CD4-positive, alpha-beta T cell treated with Interleukin-1 beta for 1 hour (primary cell): ENCODE measurements at regions not wholly inside any gene's neighbourhood (a gene's known extent, or its start where the extent isn't known, plus 50 kb on each side); places are given as distances from the start of the nearest gene placed in this dataset.

Source experiments
- DNase-seq, 2 donors: peaks; one replicate each; pipeline ENCODE4 v3.0.0-alpha.2; 2020 to 2022

- DNase-seq = no peak
These were observed 81.0 kb downstream of the QPCT start for GRCh38 chr2:37425408-37425807.

GRCh38 chr2:37427241-37427640 lies 82.8 kb downstream of the QPCT start:
- no peak for DNase-seq

GRCh38 chr2:37436323-37436722 lies 91.9 kb downstream of the QPCT start:
- no peak for DNase-seq

GRCh38 chr2:37439131-37439642 lies 94.8 kb downstream of the QPCT start:
- DNase-seq = no peak

- no peak for DNase-seq
These were observed 96.6 kb downstream of the QPCT start for GRCh38 chr2:37441055-37441454.

GRCh38 chr2:37443082-37443481 lies 98.7 kb downstream of the QPCT start:
- no peak for DNase-seq

- DNase-seq = no peak
These were observed 103.0 kb downstream of the QPCT start for GRCh38 chr2:37447446-37447845.

- DNase-seq = no peak
These were observed 104.1 kb downstream of the QPCT start for GRCh38 chr2:37448342-37449120.

GRCh38 chr2:37449761-37450296 lies 105.4 kb downstream of the QPCT start:
- DNase-seq = no peak

- peak in 1 of 2 donors; percentile 25 for DNase-seq
These were observed 108.6 kb downstream of the QPCT start for GRCh38 chr2:37453027-37453426.

GRCh38 chr2:37454851-37455762 lies 110.7 kb downstream of the QPCT start:
- DNase-seq = no peak

- DNase-seq = peak; percentile 18 to 54
These were observed 112.0 kb downstream of the QPCT start for GRCh38 chr2:37456479-37456878.

GRCh38 chr2:37457401-37457901 lies 113.0 kb downstream of the QPCT start:
- DNase-seq = no peak

GRCh38 chr2:37458133-37458532 lies 113.7 kb downstream of the QPCT start:
- DNase-seq = no peak

GRCh38 chr2:37459095-37459981 lies 114.9 kb downstream of the QPCT start:
- DNase-seq = peak in 1 of 2 donors; percentile 4

GRCh38 chr2:37460896-37461229 lies 116.4 kb downstream of the QPCT start:
- no peak for DNase-seq

GRCh38 chr2:37464067-37464466 lies 119.6 kb downstream of the QPCT start:
- DNase-seq = no peak

GRCh38 chr2:37466533-37467222 lies 122.2 kb downstream of the QPCT start:
- no peak for DNase-seq

GRCh38 chr2:37468170-37468569 lies 123.7 kb downstream of the QPCT start:
- DNase-seq = no peak

GRCh38 chr2:37469126-37469525 lies 124.7 kb downstream of the QPCT start:
- no peak for DNase-seq

- no peak for DNase-seq
These were observed 126.7 kb downstream of the QPCT start for GRCh38 chr2:37471104-37471503.

GRCh38 chr2:37471994-37472393 lies 127.6 kb downstream of the QPCT start:
- no peak for DNase-seq
